ENCODE measurements at regions not wholly inside any gene's neighbourhood (a gene's known extent, or its start where the extent isn't known, plus 50 kb on each side); places are given as distances from the start of the nearest gene placed in this dataset.

GRCh38 chr14:86824167-86824566 is 1168.8 kb downstream of the GALC start:
- Mint-ChIP-seq H3K36me3 (ENCODE audit: low read depth) (no peaks in the 10 kb centered on the region), H3K27ac (no peak overlapping the region), H3K9me3 (no peaks in the 10 kb centered on the region), H3K27me3 (ENCODE audit: insufficient read depth) (peaks cover 3% of the 10 kb centered on the region), H3K4me1 (peaks cover 2% of the 10 kb centered on the region), H3K4me3 (no peak overlapping the region)
- TF ChIP-seq CTCF (conservative IDR thresholded peaks at IDR 0.05), result no peak
- Histone ChIP-seq H3K9me3 (ENCODE audit: control insufficient read depth, low read length) (peaks cover 6% of the 10 kb centered on the region), H3K27me3 (ENCODE audit: control insufficient read depth, insufficient read depth, low read length, poor library complexity, severe bottlenecking) (no peaks in the 10 kb centered on the region), H3K4me3 (ENCODE audit: low read length) (no peak overlapping the region), H3K9ac (ENCODE audit: extremely low read depth, low read length, poor library complexity, severe bottlenecking) (no peak overlapping the region), H3K27ac (ENCODE audit: low read depth, low read length) (no peak overlapping the region), H3K4me1 (ENCODE audit: control insufficient read depth, insufficient read depth, low read length) (no peaks in the 10 kb centered on the region), H3K36me3 (ENCODE audit: control insufficient read depth, insufficient read depth, low read length) (no peaks in the 10 kb centered on the region)
- 89 to 100% methylated on average over 2 of the region's 2 CpGs for WGBS, 2 experiments (ENCODE audit: insufficient coverage in 1 of 2, insufficient read length in 1 of 2)
- DNase-seq, result no peak

GRCh38 chr14:86823581-86823980 is 1169.4 kb downstream of the GALC start:
- Histone ChIP-seq H3K4me3 (ENCODE audit: low read length) (no peak overlapping the region), H3K27ac (ENCODE audit: low read depth, low read length) (no peak overlapping the region), H3K9ac (ENCODE audit: extremely low read depth, low read length, poor library complexity, severe bottlenecking) (no peak overlapping the region), H3K9me3 (ENCODE audit: control insufficient read depth, low read length) (peaks cover 6% of the 10 kb centered on the region), H3K36me3 (ENCODE audit: control insufficient read depth, insufficient read depth, low read length) (no peaks in the 10 kb centered on the region), H3K27me3 (ENCODE audit: control insufficient read depth, insufficient read depth, low read length, poor library complexity, severe bottlenecking) (no peaks in the 10 kb centered on the region), H3K4me1 (ENCODE audit: control insufficient read depth, insufficient read depth, low read length) (no peaks in the 10 kb centered on the region)
- no peaks in the 10 kb centered on the region for H3K9me3 Mint-ChIP-seq
- WGBS, 2 experiments (ENCODE audit: insufficient coverage in 1 of 2, insufficient read length in 1 of 2), result 86% methylated on average over 2 of the region's 2 CpGs; no CpG with 5 or more reads in 1 of the 2 experiments
- H3K36me3 Mint-ChIP-seq (ENCODE audit: low read depth), result no peaks in the 10 kb centered on the region
- H3K4me3 Mint-ChIP-seq, result no peak overlapping the region
- H3K27ac Mint-ChIP-seq, result no peak overlapping the region
- H3K27me3 Mint-ChIP-seq (ENCODE audit: insufficient read depth), result peaks cover 3% of the 10 kb centered on the region
- DNase-seq, result no peak
- no peak for TF ChIP-seq CTCF (conservative IDR thresholded peaks at IDR 0.05)
- H3K4me1 Mint-ChIP-seq, result peaks cover 2% of the 10 kb centered on the region

- no peaks in the 10 kb centered on the region for H3K27me3 ChIP-seq (ENCODE audit: control insufficient read depth, insufficient read depth, low read length, poor library complexity, severe bottlenecking)
Observed at GRCh38 chr14:86815341-86815740, 1177.6 kb downstream of the GALC start.

More at GRCh38 chr14:86815341-86815740, 1177.6 kb downstream of the GALC start:
- Histone ChIP-seq H3K36me3 (ENCODE audit: control insufficient read depth, insufficient read depth, low read length) (no peaks in the 10 kb centered on the region), H3K9ac (ENCODE audit: extremely low read depth, low read length, poor library complexity, severe bottlenecking) (no peak overlapping the region), H3K4me3 (ENCODE audit: low read length) (no peak overlapping the region), H3K27ac (ENCODE audit: low read depth, low read length) (no peak overlapping the region), H3K9me3 (ENCODE audit: control insufficient read depth, low read length) (peaks cover 13% of the 10 kb centered on the region), H3K4me1 (ENCODE audit: control insufficient read depth, insufficient read depth, low read length) (no peaks in the 10 kb centered on the region)
- no peak overlapping the region for H3K27ac Mint-ChIP-seq
- peaks cover 16% of the 10 kb centered on the region for H3K9me3 Mint-ChIP-seq
- H3K4me1 Mint-ChIP-seq, result no peaks in the 10 kb centered on the region
- no peak for TF ChIP-seq CTCF (conservative IDR thresholded peaks at IDR 0.05)
- no peaks in the 10 kb centered on the region for H3K36me3 Mint-ChIP-seq (ENCODE audit: low read depth)
- DNase-seq, result no peak
- no peaks in the 10 kb centered on the region for H3K27me3 Mint-ChIP-seq (ENCODE audit: insufficient read depth)
- no peak overlapping the region for H3K4me3 Mint-ChIP-seq

All from endodermal cell (in vitro differentiated cells).